IPS-18a (cell line): ENCODE measurements at regions not wholly inside any gene's neighbourhood (a gene's known extent, or its start where the extent isn't known, plus 50 kb on each side); places are given as distances from the start of the nearest gene placed in this dataset.

Experiments
- H3K27ac ChIP-seq: one replicate; pipeline ENCODE4 v1.5.1; 2013; ENCODE audit warnings: low read length
- H3K27me3 ChIP-seq: one replicate; pipeline ENCODE4 v1.6.1; 2013; ENCODE audit warnings: mild to moderate bottlenecking, low read length; ENCODE audit not compliant: control insufficient read depth, insufficient read depth
- H3K36me3 ChIP-seq: one replicate; pipeline ENCODE4 v1.6.1; 2013; ENCODE audit warnings: low read depth, low read length; ENCODE audit not compliant: control insufficient read depth
- H3K4me1 ChIP-seq: one replicate; pipeline ENCODE4 v1.6.1; 2013; ENCODE audit warnings: low read depth, low read length; ENCODE audit not compliant: control insufficient read depth
- H3K4me3 ChIP-seq: one replicate; pipeline ENCODE4 v1.5.1; 2013; ENCODE audit warnings: low read length
- H3K9ac ChIP-seq: one replicate; pipeline ENCODE4 v1.6.1; 2013; ENCODE audit warnings: mild to moderate bottlenecking, low read length, moderate library complexity
- H3K9me3 ChIP-seq: one replicate; pipeline ENCODE4 v1.6.1; 2013; ENCODE audit warnings: low read depth, low read length; ENCODE audit not compliant: control insufficient read depth

DNA sequence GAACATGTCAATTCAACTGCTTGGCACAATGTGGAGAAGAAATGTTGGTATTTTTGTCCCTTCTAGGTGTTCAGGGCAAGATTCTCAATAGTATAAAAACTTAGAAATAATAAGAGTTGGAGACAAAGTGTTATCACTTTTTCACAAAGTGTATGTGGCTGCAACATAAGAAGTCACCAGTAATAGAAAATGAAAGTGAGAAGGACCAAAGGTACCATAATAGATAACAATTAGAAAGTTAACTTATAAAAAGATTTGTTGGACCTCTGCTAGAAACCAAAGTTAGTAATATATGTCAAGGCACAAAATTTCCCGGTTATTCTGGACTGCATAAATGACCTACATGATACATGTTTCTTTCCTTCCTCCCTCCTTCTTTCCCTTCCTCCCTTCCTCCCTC, 1535.3 kb downstream of the EFNA5 start:
- Histone ChIP-seq H3K4me3 (no peak overlapping the region), H3K27ac (no peak overlapping the region), H3K4me1 (no peaks in the 10 kb centered on the region), H3K9me3 (no peaks in the 10 kb centered on the region), H3K27me3 (no peaks in the 10 kb centered on the region), H3K9ac (no peak overlapping the region), H3K36me3 (no peaks in the 10 kb centered on the region)

DNA sequence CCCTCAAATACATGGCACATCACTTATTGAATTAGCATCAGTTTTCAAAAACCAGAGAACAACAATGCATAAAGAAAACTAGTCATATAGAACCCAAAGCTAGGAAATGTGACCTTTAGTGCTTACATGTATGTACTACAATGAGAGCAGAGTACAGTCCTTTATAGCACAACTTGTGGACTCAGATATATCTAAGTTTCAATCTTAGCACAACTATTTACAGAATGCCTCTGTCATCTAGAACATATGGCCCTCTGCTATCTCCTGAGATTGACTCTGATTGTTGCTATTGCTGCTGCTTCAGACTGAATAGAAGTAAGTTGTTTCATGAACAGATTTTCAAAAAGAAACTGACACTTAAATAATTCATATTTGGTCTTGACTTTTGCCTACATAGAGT, 1536.2 kb downstream of the EFNA5 start:
- H3K9ac ChIP-seq = no peak overlapping the region
- no peak overlapping the region for H3K27ac ChIP-seq
- no peaks in the 10 kb centered on the region for H3K27me3 ChIP-seq
- H3K9me3 ChIP-seq = no peaks in the 10 kb centered on the region
- H3K36me3 ChIP-seq = no peaks in the 10 kb centered on the region
- no peaks in the 10 kb centered on the region for H3K4me1 ChIP-seq
- H3K4me3 ChIP-seq = no peak overlapping the region

DNA sequence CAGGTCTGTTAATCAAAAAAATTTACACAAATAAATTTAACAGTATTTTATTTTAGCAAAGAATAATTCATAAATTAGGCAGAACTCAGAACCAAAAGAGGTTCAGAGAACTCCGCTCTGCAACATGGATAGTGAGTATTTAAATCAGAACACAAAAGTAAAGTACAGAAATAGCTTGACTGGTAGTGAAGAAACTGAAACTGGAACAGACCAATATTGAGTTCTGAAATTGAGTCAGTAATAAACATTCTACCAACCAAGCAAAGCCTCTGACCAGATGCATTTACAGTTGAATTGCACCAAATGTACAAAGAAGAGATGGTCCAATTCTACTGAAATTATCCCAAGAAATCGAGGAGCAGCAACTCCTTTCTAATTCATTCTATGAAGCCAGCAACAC, 1542.8 kb downstream of the EFNA5 start:
- no peak overlapping the region for H3K27ac ChIP-seq
- no peaks in the 10 kb centered on the region for H3K27me3 ChIP-seq
- H3K9ac ChIP-seq = no peak overlapping the region
- no peaks in the 10 kb centered on the region for H3K9me3 ChIP-seq
- no peaks in the 10 kb centered on the region for H3K36me3 ChIP-seq
- peaks cover 4% of the 10 kb centered on the region for H3K4me1 ChIP-seq
- no peak overlapping the region for H3K4me3 ChIP-seq

DNA sequence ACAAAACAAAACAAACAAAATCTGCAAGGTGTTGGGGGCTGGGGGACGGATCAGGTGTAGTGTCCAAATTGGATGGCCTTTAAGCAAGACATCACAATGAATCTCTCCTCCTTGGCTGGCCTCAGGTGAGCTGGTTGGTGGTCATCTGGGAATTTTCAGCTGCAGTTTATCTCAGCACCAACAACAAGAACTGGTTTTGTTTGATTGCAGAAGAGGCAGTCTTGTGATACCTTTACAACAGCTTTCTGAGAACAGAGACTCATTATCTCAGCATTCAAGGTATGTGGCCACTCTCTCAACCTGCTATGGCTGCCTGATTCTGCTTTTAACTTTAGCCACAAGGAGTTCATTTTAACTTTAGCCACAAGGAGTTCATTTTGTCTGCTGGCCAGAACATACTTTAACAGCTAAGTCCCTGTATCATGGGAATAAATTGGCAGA, 1543.4 kb downstream of the EFNA5 start:
- Histone ChIP-seq H3K4me3 (no peak overlapping the region), H3K36me3 (no peaks in the 10 kb centered on the region), H3K9ac (no peak overlapping the region), H3K9me3 (no peaks in the 10 kb centered on the region), H3K27ac (no peak overlapping the region), H3K4me1 (peaks cover 4% of the 10 kb centered on the region), H3K27me3 (no peaks in the 10 kb centered on the region)

GRCh38 chr5:106121972-106122605, 1548.6 kb downstream of the EFNA5 start:
- H3K9ac ChIP-seq = no peak overlapping the region
- H3K27me3 ChIP-seq = no peaks in the 10 kb centered on the region
- peaks cover 4% of the 10 kb centered on the region for H3K4me1 ChIP-seq
- H3K4me3 ChIP-seq = no peak overlapping the region
- no peaks in the 10 kb centered on the region for H3K36me3 ChIP-seq
- H3K27ac ChIP-seq = no peak overlapping the region
- H3K9me3 ChIP-seq = no peaks in the 10 kb centered on the region

DNA sequence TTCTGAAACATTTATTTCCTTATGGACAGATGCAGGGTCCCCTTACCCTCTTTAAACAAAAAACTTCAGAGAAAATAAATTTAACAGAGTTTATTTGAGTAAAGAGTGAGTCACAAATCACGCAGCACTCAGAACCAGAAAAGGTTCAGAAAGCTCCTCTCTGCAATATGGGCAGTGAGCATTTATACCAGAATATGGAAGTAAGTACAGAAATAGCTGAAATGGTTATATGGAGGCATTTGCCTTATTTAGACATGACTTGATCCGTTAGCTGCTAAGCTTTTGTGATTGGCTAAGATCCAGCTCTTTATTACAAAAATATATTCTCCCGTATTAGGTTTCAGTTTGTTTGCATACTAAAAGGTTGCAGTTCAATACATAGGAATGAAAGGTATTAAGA, 1554.1 kb downstream of the EFNA5 start:
- H3K27ac ChIP-seq = no peak overlapping the region
- H3K4me3 ChIP-seq = no peak overlapping the region
- H3K4me1 ChIP-seq = no peaks in the 10 kb centered on the region
- no peaks in the 10 kb centered on the region for H3K36me3 ChIP-seq
- no peaks in the 10 kb centered on the region for H3K27me3 ChIP-seq
- peaks cover 11% of the 10 kb centered on the region for H3K9me3 ChIP-seq
- H3K9ac ChIP-seq = no peak overlapping the region

GRCh38 chr5:106113922-106114321, 1556.8 kb downstream of the EFNA5 start:
- no peaks in the 10 kb centered on the region for H3K36me3 ChIP-seq
- H3K27me3 ChIP-seq = no peaks in the 10 kb centered on the region
- peaks cover 11% of the 10 kb centered on the region for H3K9me3 ChIP-seq
- H3K27ac ChIP-seq = no peak overlapping the region
- H3K4me3 ChIP-seq = no peak overlapping the region
- no peaks in the 10 kb centered on the region for H3K4me1 ChIP-seq
- no peak overlapping the region for H3K9ac ChIP-seq

- no peak overlapping the region for H3K9ac ChIP-seq
- no peak overlapping the region for H3K4me3 ChIP-seq
- H3K36me3 ChIP-seq = no peaks in the 10 kb centered on the region
- no peaks in the 10 kb centered on the region for H3K9me3 ChIP-seq
- no peak overlapping the region for H3K27ac ChIP-seq
- H3K27me3 ChIP-seq = no peaks in the 10 kb centered on the region
- no peaks in the 10 kb centered on the region for H3K4me1 ChIP-seq
These were observed 1564.4 kb downstream of the EFNA5 start for GRCh38 chr5:106106384-106106783.

DNA sequence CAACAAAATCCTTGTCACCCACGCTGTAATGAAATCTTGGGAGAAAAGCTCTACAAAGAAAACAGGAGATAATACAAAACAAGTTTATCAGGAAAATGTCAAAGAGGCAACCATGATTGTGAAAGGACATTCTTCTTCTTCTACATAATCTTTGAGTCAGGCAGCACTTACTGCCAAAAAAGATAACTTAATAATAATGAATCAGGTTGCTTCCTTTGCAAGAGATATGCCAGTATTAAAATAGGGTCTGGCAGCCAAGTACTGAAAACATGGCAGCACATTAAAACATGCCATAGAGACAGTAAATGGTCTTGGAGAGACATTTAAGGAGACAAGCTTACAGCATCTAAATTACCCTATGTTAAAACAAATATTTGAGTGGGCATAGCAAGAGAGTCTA, 1573.4 kb downstream of the EFNA5 start:
- H3K4me3 ChIP-seq = no peak overlapping the region
- H3K9me3 ChIP-seq = no peaks in the 10 kb centered on the region
- no peak overlapping the region for H3K9ac ChIP-seq
- no peak overlapping the region for H3K27ac ChIP-seq
- no peaks in the 10 kb centered on the region for H3K27me3 ChIP-seq
- no peaks in the 10 kb centered on the region for H3K36me3 ChIP-seq
- H3K4me1 ChIP-seq = no peaks in the 10 kb centered on the region

DNA sequence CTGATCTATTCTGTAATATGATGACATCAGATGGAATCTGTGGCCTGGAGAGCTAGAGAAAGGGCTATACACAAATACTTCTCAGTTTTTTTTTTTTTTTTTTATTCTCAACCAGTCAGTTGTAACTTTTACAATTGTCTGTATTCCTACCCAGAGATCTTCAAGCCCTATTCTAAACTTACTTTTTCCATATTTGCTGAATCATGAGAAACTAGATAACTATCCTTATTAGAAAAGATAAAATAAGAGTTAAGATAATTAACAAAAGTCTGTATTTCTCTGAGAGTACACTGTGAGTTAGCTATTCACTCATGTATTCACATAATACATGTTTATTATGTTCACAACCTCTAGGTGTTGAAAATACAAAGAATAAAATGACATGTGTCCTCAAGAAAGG, 1575.9 kb downstream of the EFNA5 start:
- no peak overlapping the region for H3K4me3 ChIP-seq
- no peaks in the 10 kb centered on the region for H3K9me3 ChIP-seq
- H3K27ac ChIP-seq = no peak overlapping the region
- no peak overlapping the region for H3K9ac ChIP-seq
- no peaks in the 10 kb centered on the region for H3K27me3 ChIP-seq
- H3K36me3 ChIP-seq = no peaks in the 10 kb centered on the region
- peaks cover 3% of the 10 kb centered on the region for H3K4me1 ChIP-seq

DNA sequence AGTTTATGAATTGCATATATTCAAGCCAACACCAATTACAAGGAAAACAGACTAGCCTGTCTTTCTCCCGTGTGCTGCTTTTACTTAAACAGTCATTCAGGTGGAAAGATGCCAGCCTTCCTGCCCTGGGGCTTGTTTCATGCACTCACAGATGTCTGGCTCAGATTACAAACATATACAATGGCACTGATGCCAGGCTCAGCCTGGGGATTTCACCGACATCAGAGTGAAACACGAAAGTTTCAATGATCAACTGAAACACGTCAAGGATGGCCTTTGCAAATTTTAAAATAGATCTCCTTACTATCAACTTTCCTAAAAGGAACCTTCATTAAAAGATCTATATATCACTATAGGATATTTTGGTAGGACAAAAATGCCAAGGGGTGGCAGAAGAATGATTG, 1576.5 kb downstream of the EFNA5 start:
- H3K9ac ChIP-seq = no peak overlapping the region
- no peak overlapping the region for H3K27ac ChIP-seq
- no peaks in the 10 kb centered on the region for H3K27me3 ChIP-seq
- H3K36me3 ChIP-seq = no peaks in the 10 kb centered on the region
- no peaks in the 10 kb centered on the region for H3K9me3 ChIP-seq
- no peak overlapping the region for H3K4me3 ChIP-seq
- peaks cover 8% of the 10 kb centered on the region for H3K4me1 ChIP-seq

DNA sequence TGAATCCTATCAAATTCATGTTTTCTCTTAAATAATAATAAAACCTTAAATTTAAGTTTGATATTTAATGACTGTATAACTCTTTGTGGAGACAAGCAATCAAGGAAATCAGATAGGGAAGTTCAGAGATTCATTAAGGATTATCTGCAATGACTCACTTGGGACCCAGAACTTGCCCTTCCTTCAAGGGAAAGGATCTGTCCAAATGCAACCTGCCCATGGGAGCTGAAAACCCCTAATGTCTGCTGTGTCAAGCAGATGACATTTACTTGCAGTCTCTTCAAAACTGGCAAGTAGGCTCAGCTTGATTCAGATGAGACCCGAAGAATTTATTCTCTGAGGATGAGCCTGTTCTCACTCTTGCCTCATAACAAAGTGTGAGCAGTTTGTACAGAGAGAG, 1577.6 kb downstream of the EFNA5 start:
- Histone ChIP-seq H3K4me1 (peaks cover 8% of the 10 kb centered on the region), H3K9me3 (no peaks in the 10 kb centered on the region), H3K27me3 (no peaks in the 10 kb centered on the region), H3K9ac (no peak overlapping the region), H3K4me3 (no peak overlapping the region), H3K27ac (no peak overlapping the region), H3K36me3 (no peaks in the 10 kb centered on the region)
